ENCODE measurements at regions not wholly inside any gene's neighbourhood (a gene's known extent, or its start where the extent isn't known, plus 50 kb on each side); places are given as distances from the start of the nearest gene placed in this dataset.

DNA sequence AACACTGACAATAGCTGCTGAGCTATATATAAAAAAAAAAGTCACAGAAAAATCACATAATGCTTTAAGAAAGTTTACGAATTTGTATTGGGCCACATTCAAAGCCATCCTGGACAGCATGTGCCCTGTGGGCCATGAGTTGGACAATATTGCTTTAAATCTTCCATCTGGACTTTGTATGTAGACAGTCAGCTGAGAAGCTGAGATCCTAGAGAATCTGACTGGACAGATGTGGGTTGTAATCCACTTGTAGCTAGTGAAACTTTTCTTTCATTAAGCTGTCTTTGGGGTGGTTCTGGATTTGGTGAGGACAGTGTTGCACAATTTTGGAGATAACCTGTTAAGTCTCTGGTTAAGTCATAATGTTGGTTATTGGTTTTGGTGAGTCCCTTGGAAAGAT lies 824.5 kb downstream of the CCSER2 start:
- Histone ChIP-seq H3K4me1 (ENCODE audit: control insufficient read depth, insufficient read depth, low read length) (peaks cover 39% of the 10 kb centered on the region), H3K36me3 (ENCODE audit: control insufficient read depth, insufficient read depth, low read length) (no peaks in the 10 kb centered on the region), H3K27me3 (ENCODE audit: control insufficient read depth, insufficient read depth, low read length) (0 out of 2 replicates have a peak, but pooled peaks cover 3% of the 10 kb centered on the region), H3K4me3 (ENCODE audit: low read depth, low read length) (no peak overlapping the region), H3K27ac (ENCODE audit: low read depth, low read length) (no peak overlapping the region), H3K9me3 (ENCODE audit: control insufficient read depth, insufficient read depth, low read depth, low read length) (no peaks in the 10 kb centered on the region), H3K9ac (ENCODE audit: low read length) (no peak overlapping the region)

DNA sequence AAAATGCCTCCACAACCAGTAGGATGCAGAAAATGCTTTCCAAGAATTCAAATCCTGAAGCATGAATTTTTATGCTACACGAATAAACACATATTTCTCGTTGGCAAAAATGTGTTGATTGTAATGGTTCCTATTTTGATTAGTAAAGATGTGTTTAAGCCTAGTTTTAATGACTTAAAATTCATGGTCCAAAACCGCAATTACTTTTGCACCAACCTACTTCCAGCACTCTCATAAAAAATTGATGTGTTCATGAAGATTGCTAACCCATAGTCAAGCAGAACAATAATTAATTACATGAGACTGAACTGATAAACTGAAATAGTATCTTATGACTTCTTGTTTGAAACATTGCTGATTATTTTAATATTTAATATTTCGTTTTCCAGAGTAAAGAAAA lies 828.8 kb downstream of the CCSER2 start:
- no peak overlapping the region for H3K4me3 ChIP-seq (ENCODE audit: low read depth, low read length)
- H3K9ac ChIP-seq (ENCODE audit: low read length) = no peak overlapping the region
- no peak overlapping the region for H3K27ac ChIP-seq (ENCODE audit: low read depth, low read length)
- H3K9me3 ChIP-seq (ENCODE audit: control insufficient read depth, insufficient read depth, low read depth, low read length) = no peaks in the 10 kb centered on the region
- H3K36me3 ChIP-seq (ENCODE audit: control insufficient read depth, insufficient read depth, low read length) = no peaks in the 10 kb centered on the region
- H3K4me1 ChIP-seq (ENCODE audit: control insufficient read depth, insufficient read depth, low read length) = peaks cover 8% of the 10 kb centered on the region; the same call in 1 of the 2 replicates
- H3K27me3 ChIP-seq (ENCODE audit: control insufficient read depth, insufficient read depth, low read length) = no peaks in the 10 kb centered on the region

DNA sequence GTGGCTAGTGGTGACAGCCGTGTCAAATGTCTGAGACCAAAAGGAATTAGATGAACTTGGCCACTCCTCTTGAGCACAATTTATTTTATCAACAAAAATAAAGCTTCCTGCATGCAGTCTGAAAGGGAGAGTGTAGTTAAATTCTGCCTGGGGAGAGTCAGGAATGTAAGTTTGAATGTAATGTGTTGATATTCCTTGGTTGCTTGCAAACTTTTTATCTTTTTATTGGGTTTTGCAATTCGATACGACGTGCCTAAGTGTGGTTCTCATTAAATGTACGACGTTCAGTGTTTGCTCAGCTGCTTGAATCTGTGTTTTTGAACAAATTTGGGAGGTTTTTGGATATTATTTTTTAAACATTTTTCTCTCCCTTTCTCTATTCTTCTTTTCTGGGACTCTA lies 839.9 kb downstream of the CCSER2 start:
- H3K36me3 ChIP-seq (ENCODE audit: control insufficient read depth, insufficient read depth, low read length) = no peaks in the 10 kb centered on the region
- H3K4me3 ChIP-seq (ENCODE audit: low read depth, low read length) = no peak overlapping the region

DNA sequence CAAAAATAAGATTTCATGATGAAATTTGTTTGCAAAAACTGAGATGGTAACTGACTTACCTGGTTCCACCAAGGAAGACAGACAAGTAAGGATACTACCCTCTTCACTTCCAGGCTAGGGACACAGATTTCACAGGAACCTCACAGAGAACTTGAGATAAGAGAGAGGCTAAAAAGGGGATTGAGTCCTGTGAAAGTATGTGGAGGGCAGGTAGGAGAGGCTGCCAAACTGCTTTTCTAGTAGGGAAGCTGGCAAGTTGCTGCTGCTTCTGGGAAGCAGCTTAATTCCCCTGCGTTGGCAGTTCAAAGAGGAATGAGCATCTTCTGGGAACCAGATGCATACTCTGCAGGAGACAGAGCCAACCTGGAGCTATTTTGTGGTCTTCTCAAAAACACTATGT lies 841.6 kb downstream of the CCSER2 start:
- H3K27ac ChIP-seq (ENCODE audit: low read depth, low read length) = no peak overlapping the region
- no peak overlapping the region for H3K9ac ChIP-seq (ENCODE audit: low read length)
- no peaks in the 10 kb centered on the region for H3K27me3 ChIP-seq (ENCODE audit: control insufficient read depth, insufficient read depth, low read length)
- H3K4me1 ChIP-seq (ENCODE audit: control insufficient read depth, insufficient read depth, low read length) = no peaks in the 10 kb centered on the region
- H3K36me3 ChIP-seq (ENCODE audit: control insufficient read depth, insufficient read depth, low read length) = no peaks in the 10 kb centered on the region
- no peak overlapping the region for H3K4me3 ChIP-seq (ENCODE audit: low read depth, low read length)
- H3K9me3 ChIP-seq (ENCODE audit: control insufficient read depth, insufficient read depth, low read depth, low read length) = no peaks in the 10 kb centered on the region

More for the DNA sequence above, 839.9 kb downstream of the CCSER2 start:
- H3K9me3 ChIP-seq (ENCODE audit: control insufficient read depth, insufficient read depth, low read depth, low read length) = no peaks in the 10 kb centered on the region
- H3K27me3 ChIP-seq (ENCODE audit: control insufficient read depth, insufficient read depth, low read length) = no peaks in the 10 kb centered on the region
- no peak overlapping the region for H3K27ac ChIP-seq (ENCODE audit: low read depth, low read length)
- H3K4me1 ChIP-seq (ENCODE audit: control insufficient read depth, insufficient read depth, low read length) = no peaks in the 10 kb centered on the region
- H3K9ac ChIP-seq (ENCODE audit: low read length) = no peak overlapping the region

DNA sequence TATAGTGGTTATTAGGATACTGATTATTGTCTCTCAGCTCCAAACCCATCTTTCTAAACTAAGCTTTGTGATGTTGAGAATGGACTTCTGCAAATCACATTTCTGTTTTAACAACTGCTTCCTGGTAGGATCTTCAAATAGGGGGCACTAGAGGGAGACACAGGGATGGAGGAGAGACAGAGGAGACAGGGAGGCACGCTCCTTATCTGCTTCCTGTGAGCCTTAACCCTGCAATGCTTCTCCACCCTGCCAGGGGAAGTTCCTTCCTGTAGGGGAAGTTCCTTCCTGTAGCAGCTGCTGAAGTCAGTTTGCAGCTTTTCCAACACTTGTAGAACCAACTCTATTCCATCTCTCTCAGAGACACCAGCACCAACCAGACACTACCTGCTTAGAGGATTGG lies 847.2 kb downstream of the CCSER2 start:
- H3K27me3 ChIP-seq (ENCODE audit: control insufficient read depth, insufficient read depth, low read length) = no peaks in the 10 kb centered on the region
- H3K36me3 ChIP-seq (ENCODE audit: control insufficient read depth, insufficient read depth, low read length) = no peaks in the 10 kb centered on the region
- no peaks in the 10 kb centered on the region for H3K9me3 ChIP-seq (ENCODE audit: control insufficient read depth, insufficient read depth, low read depth, low read length)
- H3K9ac ChIP-seq (ENCODE audit: low read length) = no peak overlapping the region
- no peak overlapping the region for H3K4me3 ChIP-seq (ENCODE audit: low read depth, low read length)
- no peak overlapping the region for H3K27ac ChIP-seq (ENCODE audit: low read depth, low read length)
- no peaks in the 10 kb centered on the region for H3K4me1 ChIP-seq (ENCODE audit: control insufficient read depth, insufficient read depth, low read length)

DNA sequence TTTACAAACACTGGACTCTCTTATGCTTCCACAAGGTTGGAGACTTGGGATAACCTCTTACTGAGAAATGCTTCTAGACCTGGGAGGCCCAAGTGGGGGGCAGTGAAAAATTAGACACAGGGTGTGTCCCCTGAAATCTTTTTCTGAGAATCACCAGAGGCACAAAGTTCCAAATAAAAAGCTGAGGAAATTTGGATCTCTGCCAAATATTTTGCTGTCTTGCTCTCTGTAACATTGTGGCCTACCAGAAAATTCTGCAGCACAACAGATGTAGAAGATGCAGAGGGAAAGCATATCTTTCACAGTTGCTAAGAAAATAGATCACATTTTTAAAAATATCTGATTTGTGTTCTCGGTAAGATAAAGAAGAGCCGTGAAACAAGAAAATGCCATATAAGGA lies 849.4 kb downstream of the CCSER2 start:
- Histone ChIP-seq H3K27me3 (ENCODE audit: control insufficient read depth, insufficient read depth, low read length) (no peaks in the 10 kb centered on the region), H3K9me3 (ENCODE audit: control insufficient read depth, insufficient read depth, low read depth, low read length) (no peaks in the 10 kb centered on the region), H3K4me1 (ENCODE audit: control insufficient read depth, insufficient read depth, low read length) (peaks cover 11% of the 10 kb centered on the region), H3K9ac (ENCODE audit: low read length) (no peak overlapping the region), H3K36me3 (ENCODE audit: control insufficient read depth, insufficient read depth, low read length) (no peaks in the 10 kb centered on the region), H3K4me3 (ENCODE audit: low read depth, low read length) (no peak overlapping the region), H3K27ac (ENCODE audit: low read depth, low read length) (no peak overlapping the region)

DNA sequence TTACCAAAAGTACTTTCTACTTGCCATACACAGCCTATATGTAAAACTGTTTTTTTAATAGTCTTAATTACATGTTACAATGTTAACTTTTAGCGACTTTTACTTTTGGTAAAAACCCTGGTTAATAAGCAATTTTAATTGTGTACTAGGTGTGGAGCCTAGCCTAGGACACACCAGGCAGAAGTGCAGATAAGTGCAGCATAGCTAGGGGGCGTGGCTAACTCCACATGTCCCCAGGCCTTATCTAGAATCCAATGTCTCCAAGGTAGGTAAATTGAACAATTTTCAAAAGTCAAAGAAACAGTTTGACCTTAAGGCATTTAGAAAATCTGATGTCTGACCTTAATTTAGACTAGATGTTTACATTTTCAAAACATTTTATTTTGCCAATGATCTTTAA lies 858.7 kb downstream of the CCSER2 start:
- peaks cover 6% of the 10 kb centered on the region for H3K4me1 ChIP-seq (ENCODE audit: control insufficient read depth, insufficient read depth, low read length)
- H3K9ac ChIP-seq (ENCODE audit: low read length) = no peak overlapping the region
- no peak overlapping the region for H3K4me3 ChIP-seq (ENCODE audit: low read depth, low read length)
- no peaks in the 10 kb centered on the region for H3K9me3 ChIP-seq (ENCODE audit: control insufficient read depth, insufficient read depth, low read depth, low read length)
- no peaks in the 10 kb centered on the region for H3K27me3 ChIP-seq (ENCODE audit: control insufficient read depth, insufficient read depth, low read length)
- H3K27ac ChIP-seq (ENCODE audit: low read depth, low read length) = no peak overlapping the region
- H3K36me3 ChIP-seq (ENCODE audit: control insufficient read depth, insufficient read depth, low read length) = no peaks in the 10 kb centered on the region

DNA sequence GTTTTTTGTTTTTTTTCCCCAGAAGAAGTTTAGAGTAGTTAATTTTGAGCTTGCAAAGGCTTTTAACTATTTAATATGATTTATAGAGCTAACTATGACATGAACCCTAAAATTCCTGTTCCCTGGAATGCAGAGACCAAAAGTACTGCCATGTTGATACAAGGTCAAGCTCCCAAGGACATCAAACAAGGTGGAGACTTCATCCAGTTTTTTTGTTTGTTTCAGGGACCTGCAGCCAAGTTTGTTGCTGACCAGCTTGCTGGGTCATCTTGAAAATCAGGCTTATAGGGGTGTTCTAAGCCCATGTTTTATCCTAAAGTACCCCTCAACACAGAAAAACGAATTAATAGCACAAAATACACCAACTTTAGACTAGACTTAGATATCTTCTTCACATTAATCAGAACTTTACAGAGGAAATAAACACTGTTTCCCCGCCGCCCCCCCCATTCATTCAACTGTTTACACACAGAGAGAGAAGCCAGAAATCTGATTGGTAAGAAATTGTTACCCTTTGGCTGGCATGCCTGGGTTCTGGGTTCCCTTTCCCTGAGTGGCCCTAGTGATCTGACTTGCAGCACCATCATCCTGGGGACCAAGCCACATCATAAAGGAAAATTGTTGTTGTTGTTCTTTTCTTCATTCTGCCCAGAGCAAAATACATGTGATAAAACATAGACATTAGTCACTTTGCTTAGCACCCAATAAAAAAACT lies 860.5 kb downstream of the CCSER2 start:
- Histone ChIP-seq H3K27me3 (ENCODE audit: control insufficient read depth, insufficient read depth, low read length) (no peaks in the 10 kb centered on the region), H3K27ac (ENCODE audit: low read depth, low read length) (no peak overlapping the region), H3K4me1 (ENCODE audit: control insufficient read depth, insufficient read depth, low read length) (no peaks in the 10 kb centered on the region), H3K36me3 (ENCODE audit: control insufficient read depth, insufficient read depth, low read length) (no peaks in the 10 kb centered on the region), H3K9me3 (ENCODE audit: control insufficient read depth, insufficient read depth, low read depth, low read length) (no peaks in the 10 kb centered on the region), H3K9ac (ENCODE audit: low read length) (no peak overlapping the region), H3K4me3 (ENCODE audit: low read depth, low read length) (no peak overlapping the region)

DNA sequence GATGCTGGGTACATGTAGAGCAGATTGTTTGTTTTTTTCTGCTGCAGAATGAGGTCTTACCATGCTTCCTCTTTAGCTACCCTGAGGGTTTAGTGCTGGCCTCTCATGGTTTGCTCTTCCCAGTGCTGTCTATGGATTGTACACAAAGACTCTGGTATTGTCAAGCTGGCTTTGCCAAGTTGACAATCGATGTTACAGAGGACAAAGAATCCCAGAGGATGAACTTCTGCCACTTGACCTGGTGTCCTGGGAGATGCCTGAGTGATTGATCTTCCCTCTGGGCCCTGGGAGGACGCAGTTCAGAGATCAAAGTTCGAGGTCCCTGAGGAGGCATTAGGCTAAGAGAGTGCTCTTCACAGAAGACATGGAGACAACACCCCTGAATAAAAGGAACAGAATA lies 865.4 kb downstream of the CCSER2 start:
- no peaks in the 10 kb centered on the region for H3K9me3 ChIP-seq (ENCODE audit: control insufficient read depth, insufficient read depth, low read depth, low read length)
- H3K27ac ChIP-seq (ENCODE audit: low read depth, low read length) = no peak overlapping the region
- no peaks in the 10 kb centered on the region for H3K27me3 ChIP-seq (ENCODE audit: control insufficient read depth, insufficient read depth, low read length)
- no peak overlapping the region for H3K4me3 ChIP-seq (ENCODE audit: low read depth, low read length)
- no peaks in the 10 kb centered on the region for H3K4me1 ChIP-seq (ENCODE audit: control insufficient read depth, insufficient read depth, low read length)
- no peak overlapping the region for H3K9ac ChIP-seq (ENCODE audit: low read length)
- H3K36me3 ChIP-seq (ENCODE audit: control insufficient read depth, insufficient read depth, low read length) = no peaks in the 10 kb centered on the region

DNA sequence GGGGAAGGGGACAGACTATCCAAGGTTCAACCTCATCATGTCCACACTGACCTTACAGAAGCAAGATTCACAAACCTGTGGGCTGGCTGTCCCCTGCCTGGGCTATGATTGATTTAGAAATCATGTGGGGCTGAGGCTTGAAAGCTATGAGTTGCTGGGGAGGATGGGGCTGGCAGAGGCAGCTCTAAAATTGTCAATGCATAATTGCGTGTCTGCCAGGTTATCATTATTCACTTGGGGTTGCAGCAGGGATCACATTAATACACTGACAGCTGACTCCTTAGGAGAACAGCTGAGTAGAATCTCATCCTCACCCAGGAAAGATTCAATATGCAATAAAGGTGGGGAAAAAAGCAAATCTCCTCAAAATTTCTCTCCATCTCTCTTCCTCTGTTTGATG lies 866.3 kb downstream of the CCSER2 start:
- no peak overlapping the region for H3K27ac ChIP-seq (ENCODE audit: low read depth, low read length)
- H3K9ac ChIP-seq (ENCODE audit: low read length) = no peak overlapping the region
- H3K4me1 ChIP-seq (ENCODE audit: control insufficient read depth, insufficient read depth, low read length) = no peaks in the 10 kb centered on the region
- H3K9me3 ChIP-seq (ENCODE audit: control insufficient read depth, insufficient read depth, low read depth, low read length) = no peaks in the 10 kb centered on the region
- no peak overlapping the region for H3K4me3 ChIP-seq (ENCODE audit: low read depth, low read length)
- H3K27me3 ChIP-seq (ENCODE audit: control insufficient read depth, insufficient read depth, low read length) = no peaks in the 10 kb centered on the region
- no peaks in the 10 kb centered on the region for H3K36me3 ChIP-seq (ENCODE audit: control insufficient read depth, insufficient read depth, low read length)

DNA sequence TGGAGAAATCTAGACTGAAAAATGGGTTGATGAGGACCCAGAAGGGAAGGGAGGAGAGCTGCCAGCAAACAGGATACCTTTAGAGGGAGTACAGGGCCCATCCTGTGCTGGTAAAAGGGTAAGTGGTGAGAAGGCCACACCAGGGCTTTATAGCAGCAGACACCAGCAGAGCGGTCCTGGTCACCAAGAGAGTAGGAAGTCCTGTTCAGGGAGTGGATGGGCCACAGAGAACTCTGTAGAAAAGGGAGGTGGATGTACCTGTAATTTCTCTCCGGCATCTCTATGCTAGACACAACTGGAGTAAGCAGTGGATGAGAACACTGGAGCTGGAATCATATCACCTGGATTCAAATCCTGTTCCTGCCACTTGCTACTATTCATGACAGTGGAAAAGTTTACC lies 867.2 kb downstream of the CCSER2 start:
- no peaks in the 10 kb centered on the region for H3K9me3 ChIP-seq (ENCODE audit: control insufficient read depth, insufficient read depth, low read depth, low read length)
- H3K4me3 ChIP-seq (ENCODE audit: low read depth, low read length) = no peak overlapping the region
- H3K36me3 ChIP-seq (ENCODE audit: control insufficient read depth, insufficient read depth, low read length) = no peaks in the 10 kb centered on the region
- H3K27ac ChIP-seq (ENCODE audit: low read depth, low read length) = no peak overlapping the region
- no peaks in the 10 kb centered on the region for H3K4me1 ChIP-seq (ENCODE audit: control insufficient read depth, insufficient read depth, low read length)
- no peak overlapping the region for H3K9ac ChIP-seq (ENCODE audit: low read length)
- no peaks in the 10 kb centered on the region for H3K27me3 ChIP-seq (ENCODE audit: control insufficient read depth, insufficient read depth, low read length)

All from HUES6 (cell line).